ENCODE measurements at regions not wholly inside any gene's neighbourhood (a gene's known extent, or its start where the extent isn't known, plus 50 kb on each side); places are given as distances from the start of the nearest gene placed in this dataset.

- ATAC-seq (ENCODE audit: low read depth), result no peak
These were observed 535.0 kb upstream of the FZD8 start for GRCh38 chr10:36177071-36177470.

GRCh38 chr10:36175954-36176353 is 533.9 kb upstream of the FZD8 start:
- no peaks in the 10 kb centered on the region for H3K36me3 ChIP-seq (replicated peaks in 1 of 2; ENCODE audit: control extremely low read depth in 1 of 2, control insufficient read depth in 1 of 2, extremely low read depth in 1 of 2, insufficient read depth in 2 of 2, low read length in 1 of 2)
- H3K79me2 ChIP-seq (ENCODE audit: control insufficient read depth, insufficient read depth, low read length), result no peaks in the 10 kb centered on the region
- TF ChIP-seq EZH2 (IDR thresholded peaks at IDR 0.05; ENCODE audit: borderline replicate concordance, insufficient read depth, low read depth, low read length, poor library complexity, severe bottlenecking), result no peak
- TF ChIP-seq, protein P1, sequence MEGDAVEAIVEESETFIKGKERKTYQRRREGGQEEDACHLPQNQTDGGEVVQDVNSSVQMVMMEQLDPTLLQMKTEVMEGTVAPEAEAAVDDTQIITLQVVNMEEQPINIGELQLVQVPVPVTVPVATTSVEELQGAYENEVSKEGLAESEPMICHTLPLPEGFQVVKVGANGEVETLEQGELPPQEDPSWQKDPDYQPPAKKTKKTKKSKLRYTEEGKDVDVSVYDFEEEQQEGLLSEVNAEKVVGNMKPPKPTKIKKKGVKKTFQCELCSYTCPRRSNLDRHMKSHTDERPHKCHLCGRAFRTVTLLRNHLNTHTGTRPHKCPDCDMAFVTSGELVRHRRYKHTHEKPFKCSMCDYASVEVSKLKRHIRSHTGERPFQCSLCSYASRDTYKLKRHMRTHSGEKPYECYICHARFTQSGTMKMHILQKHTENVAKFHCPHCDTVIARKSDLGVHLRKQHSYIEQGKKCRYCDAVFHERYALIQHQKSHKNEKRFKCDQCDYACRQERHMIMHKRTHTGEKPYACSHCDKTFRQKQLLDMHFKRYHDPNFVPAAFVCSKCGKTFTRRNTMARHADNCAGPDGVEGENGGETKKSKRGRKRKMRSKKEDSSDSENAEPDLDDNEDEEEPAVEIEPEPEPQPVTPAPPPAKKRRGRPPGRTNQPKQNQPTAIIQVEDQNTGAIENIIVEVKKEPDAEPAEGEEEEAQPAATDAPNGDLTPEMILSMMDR (IDR thresholded peaks at IDR 0.05), result no peak
- no peaks in the 10 kb centered on the region for H3K9me3 Mint-ChIP-seq (ENCODE audit: insufficient read depth)
- no peak overlapping the region for H2AFZ ChIP-seq (ENCODE audit: insufficient read depth, low read depth, low read length, poor library complexity, severe bottlenecking)
- no peaks in the 10 kb centered on the region for H3K4me1 ChIP-seq (ENCODE audit: control insufficient read depth in 2 of 2, insufficient read depth in 2 of 2, low read length in 2 of 2)
- H4K20me1 ChIP-seq (ENCODE audit: control insufficient read depth, insufficient read depth, low read length, poor library complexity, severe bottlenecking), result no peaks in the 10 kb centered on the region
- H3K9ac ChIP-seq (ENCODE audit: low read length), result no peak overlapping the region
- POLR2A ChIA-PET, result no interaction called here
- no peak overlapping the region for H3K27ac Mint-ChIP-seq
- H3K27me3 ChIP-seq (replicated peaks in 1 of 4; ENCODE audit: control extremely low read depth in 1 of 4, control insufficient read depth in 3 of 4, insufficient read depth in 4 of 4, low read length in 3 of 4), result no peaks in the 10 kb centered on the region
- H3K4me3 ChIP-seq (ENCODE audit: control extremely low read depth in 1 of 5, extremely low read depth in 1 of 5, insufficient read depth in 1 of 5, low read depth in 2 of 5, low read length in 4 of 5), result no peak overlapping the region
- no peak overlapping the region for H3K4me3 Mint-ChIP-seq
- CTCF ChIA-PET, result no interaction called here
- H3K9me3 ChIP-seq (ENCODE audit: control extremely low read depth in 1 of 3, control insufficient read depth in 2 of 3, insufficient read depth in 1 of 3, low read length in 2 of 3), result no peaks in the 10 kb centered on the region
- H3K27ac ChIP-seq (ENCODE audit: low read length in 2 of 2), result no peak overlapping the region
- DNase-seq, result no peak
- H3K4me1 Mint-ChIP-seq, result no peaks in the 10 kb centered on the region
- H3K4me2 ChIP-seq (replicated peaks; ENCODE audit: low read depth, low read length, poor library complexity, severe bottlenecking), result no peak overlapping the region
- no peak for ATAC-seq (ENCODE audit: low read depth)
- intact Hi-C loops (cut with micrococcal nuclease), result no loop called here
- no peaks in the 10 kb centered on the region for H3K27me3 Mint-ChIP-seq

More at GRCh38 chr10:36177071-36177470, 535.0 kb upstream of the FZD8 start:
- DNase-seq, result no peak
- no peaks in the 10 kb centered on the region for H3K4me1 Mint-ChIP-seq
- Histone ChIP-seq H3K27ac (ENCODE audit: low read length in 2 of 2) (no peak overlapping the region), H3K36me3 (replicated peaks in 1 of 2; ENCODE audit: control extremely low read depth in 1 of 2, control insufficient read depth in 1 of 2, extremely low read depth in 1 of 2, insufficient read depth in 2 of 2, low read length in 1 of 2) (no peaks in the 10 kb centered on the region), H3K27me3 (replicated peaks in 1 of 4; ENCODE audit: control extremely low read depth in 1 of 4, control insufficient read depth in 3 of 4, insufficient read depth in 4 of 4, low read length in 3 of 4) (no peaks in the 10 kb centered on the region), H3K9ac (ENCODE audit: low read length) (no peak overlapping the region), H4K20me1 (ENCODE audit: control insufficient read depth, insufficient read depth, low read length, poor library complexity, severe bottlenecking) (no peaks in the 10 kb centered on the region), H2AFZ (ENCODE audit: insufficient read depth, low read depth, low read length, poor library complexity, severe bottlenecking) (no peak overlapping the region), H3K9me3 (ENCODE audit: control extremely low read depth in 1 of 3, control insufficient read depth in 2 of 3, insufficient read depth in 1 of 3, low read length in 2 of 3) (no peaks in the 10 kb centered on the region), H3K4me2 (replicated peaks; ENCODE audit: low read depth, low read length, poor library complexity, severe bottlenecking) (no peak overlapping the region), H3K4me1 (ENCODE audit: control insufficient read depth in 2 of 2, insufficient read depth in 2 of 2, low read length in 2 of 2) (no peaks in the 10 kb centered on the region), H3K79me2 (ENCODE audit: control insufficient read depth, insufficient read depth, low read length) (no peaks in the 10 kb centered on the region), H3K4me3 (ENCODE audit: control extremely low read depth in 1 of 5, extremely low read depth in 1 of 5, insufficient read depth in 1 of 5, low read depth in 2 of 5, low read length in 4 of 5) (no peak overlapping the region)
- POLR2A ChIA-PET, result no interaction called here
- no peaks in the 10 kb centered on the region for H3K27me3 Mint-ChIP-seq
- intact Hi-C loops (cut with micrococcal nuclease), result no loop called here
- H3K4me3 Mint-ChIP-seq, result no peak overlapping the region
- WGBS (ENCODE audit: insufficient coverage), result 85% methylated on average over 2 of the region's 3 CpGs
- CTCF ChIA-PET, result no interaction called here
- H3K27ac Mint-ChIP-seq, result no peak overlapping the region
- TF ChIP-seq EZH2 (IDR thresholded peaks at IDR 0.05; ENCODE audit: borderline replicate concordance, insufficient read depth, low read depth, low read length, poor library complexity, severe bottlenecking), result no peak
- TF ChIP-seq, protein P1 (IDR thresholded peaks at IDR 0.05), result no peak
- H3K9me3 Mint-ChIP-seq (ENCODE audit: insufficient read depth), result no peaks in the 10 kb centered on the region

Data from B cell (primary cell).